Neural cell (in vitro differentiated cells): ENCODE measurements at regions not wholly inside any gene's neighbourhood (a gene's known extent, or its start where the extent isn't known, plus 50 kb on each side); places are given as distances from the start of the nearest gene placed in this dataset.

Source experiments
- CTCF ChIP-seq: fragments of 450-650 bp; IDR thresholded peaks from 2 replicates; pipeline ENCODE4 v1.5.1; 2014; ENCODE audit warnings: antibody characterized with exemption, mild to moderate bottlenecking, moderate library complexity; ENCODE audit not compliant: poor library complexity, severe bottlenecking
- EP300 ChIP-seq: fragments of 450-650 bp; conservative IDR thresholded peaks from 2 replicates; pipeline ENCODE4 v1.6.1; 2014; ENCODE audit warnings: antibody characterized with exemption, mild to moderate bottlenecking, moderate library complexity; ENCODE audit not compliant: poor library complexity, severe bottlenecking
- MXI1 ChIP-seq: fragments of 450-650 bp; conservative IDR thresholded peaks from 2 replicates; pipeline ENCODE4 v1.6.1; 2014; ENCODE audit warnings: antibody characterized with exemption, mild to moderate bottlenecking; ENCODE audit not compliant: poor library complexity, severe bottlenecking
- POLR2AphosphoS5 ChIP-seq: IDR thresholded peaks from 2 replicates; pipeline ENCODE4 v1.6.1; 2012
- RAD21 ChIP-seq: fragments of 450-650 bp; conservative IDR thresholded peaks from 2 replicates; pipeline ENCODE4 v1.6.1; 2014; ENCODE audit warnings: antibody characterized with exemption, mild to moderate bottlenecking, moderate library complexity
- REST ChIP-seq: IDR thresholded peaks from 2 replicates; pipeline ENCODE4 v1.6.1; 2012; ENCODE audit warnings: borderline replicate concordance

GRCh38 chr7:52061666-52062065 lies 745.1 kb upstream of the COBL start:
- TF ChIP-seq CTCF (no peak), POLR2AphosphoS5 (no peak), REST (no peak), MXI1 (no peak), RAD21 (no peak), EP300 (no peak)
